ENCODE measurements at regions not wholly inside any gene's neighbourhood (a gene's known extent, or its start where the extent isn't known, plus 50 kb on each side); places are given as distances from the start of the nearest gene placed in this dataset.
"Not testable (repeated sequence)": the region's sequence is repeated elsewhere in the genome, so short reads cannot be mapped to it uniquely, and the experiment has no call there.

DNA sequence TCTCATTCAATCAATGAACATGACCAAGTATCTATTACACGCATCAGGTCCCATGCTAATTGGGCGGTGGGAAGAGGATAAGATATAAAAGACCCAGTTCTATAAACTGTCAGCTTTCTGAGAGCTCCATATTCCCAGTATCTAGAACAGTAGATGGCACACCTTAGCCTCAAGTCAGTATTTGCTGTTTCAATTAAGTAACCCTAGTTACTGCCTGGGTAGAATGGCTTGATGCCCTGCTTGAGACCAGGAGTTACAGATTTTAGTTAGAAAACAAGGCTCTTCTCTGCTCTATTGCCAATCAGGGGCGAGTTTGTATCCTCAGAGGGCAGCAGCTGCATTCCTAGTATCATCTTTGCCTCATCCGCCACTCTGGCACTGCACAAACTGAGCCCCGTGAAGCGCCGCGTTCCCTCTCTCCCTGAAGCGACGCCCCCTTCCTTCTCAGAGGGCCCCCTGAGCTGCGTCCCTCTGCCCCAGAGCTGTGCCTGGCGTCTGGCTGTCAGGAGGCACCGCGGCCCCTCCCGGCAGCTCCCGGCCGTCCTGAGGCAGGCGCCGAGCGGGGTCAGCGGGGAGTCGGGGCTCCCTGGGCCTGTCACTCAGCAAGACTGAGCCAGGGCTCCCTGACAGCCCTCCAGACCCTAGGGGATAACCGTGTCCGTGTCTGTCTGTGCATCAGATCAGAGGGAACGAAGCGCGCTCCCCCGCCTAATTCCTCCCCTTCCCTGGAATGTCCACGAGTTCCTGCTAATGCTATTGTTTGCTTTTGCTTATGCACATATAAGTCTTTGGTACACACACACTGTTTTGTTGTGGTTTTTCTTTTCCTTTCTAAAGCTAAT lies 212.4 kb upstream of the TTC29 start:
- TF ChIP-seq, protein P1, sequence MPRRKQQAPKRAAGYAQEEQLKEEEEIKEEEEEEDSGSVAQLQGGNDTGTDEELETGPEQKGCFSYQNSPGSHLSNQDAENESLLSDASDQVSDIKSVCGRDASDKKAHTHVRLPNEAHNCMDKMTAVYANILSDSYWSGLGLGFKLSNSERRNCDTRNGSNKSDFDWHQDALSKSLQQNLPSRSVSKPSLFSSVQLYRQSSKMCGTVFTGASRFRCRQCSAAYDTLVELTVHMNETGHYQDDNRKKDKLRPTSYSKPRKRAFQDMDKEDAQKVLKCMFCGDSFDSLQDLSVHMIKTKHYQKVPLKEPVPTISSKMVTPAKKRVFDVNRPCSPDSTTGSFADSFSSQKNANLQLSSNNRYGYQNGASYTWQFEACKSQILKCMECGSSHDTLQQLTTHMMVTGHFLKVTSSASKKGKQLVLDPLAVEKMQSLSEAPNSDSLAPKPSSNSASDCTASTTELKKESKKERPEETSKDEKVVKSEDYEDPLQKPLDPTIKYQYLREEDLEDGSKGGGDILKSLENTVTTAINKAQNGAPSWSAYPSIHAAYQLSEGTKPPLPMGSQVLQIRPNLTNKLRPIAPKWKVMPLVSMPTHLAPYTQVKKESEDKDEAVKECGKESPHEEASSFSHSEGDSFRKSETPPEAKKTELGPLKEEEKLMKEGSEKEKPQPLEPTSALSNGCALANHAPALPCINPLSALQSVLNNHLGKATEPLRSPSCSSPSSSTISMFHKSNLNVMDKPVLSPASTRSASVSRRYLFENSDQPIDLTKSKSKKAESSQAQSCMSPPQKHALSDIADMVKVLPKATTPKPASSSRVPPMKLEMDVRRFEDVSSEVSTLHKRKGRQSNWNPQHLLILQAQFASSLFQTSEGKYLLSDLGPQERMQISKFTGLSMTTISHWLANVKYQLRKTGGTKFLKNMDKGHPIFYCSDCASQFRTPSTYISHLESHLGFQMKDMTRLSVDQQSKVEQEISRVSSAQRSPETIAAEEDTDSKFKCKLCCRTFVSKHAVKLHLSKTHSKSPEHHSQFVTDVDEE (CRISPR knock-in tag; IDR thresholded peaks at IDR 0.05), result 0 out of 2 replicates have a peak, but pooled peaks have one; percentile 35
- no peak for TF ChIP-seq TOX (CRISPR knock-in tag; IDR thresholded peaks at IDR 0.05; ENCODE audit: borderline replicate concordance)
- TF ChIP-seq ARNTL (CRISPR knock-in tag; IDR thresholded peaks at IDR 0.05; ENCODE audit: borderline replicate concordance, low read depth), result no peak
- TF ChIP-seq BACH2 (CRISPR knock-in tag; IDR thresholded peaks at IDR 0.05; ENCODE audit: borderline replicate concordance), result no peak
- 0 out of 2 replicates have a peak, but pooled peaks have one; percentile 24 for TF ChIP-seq ZFP3 (CRISPR knock-in tag; IDR thresholded peaks at IDR 0.05)

DNA sequence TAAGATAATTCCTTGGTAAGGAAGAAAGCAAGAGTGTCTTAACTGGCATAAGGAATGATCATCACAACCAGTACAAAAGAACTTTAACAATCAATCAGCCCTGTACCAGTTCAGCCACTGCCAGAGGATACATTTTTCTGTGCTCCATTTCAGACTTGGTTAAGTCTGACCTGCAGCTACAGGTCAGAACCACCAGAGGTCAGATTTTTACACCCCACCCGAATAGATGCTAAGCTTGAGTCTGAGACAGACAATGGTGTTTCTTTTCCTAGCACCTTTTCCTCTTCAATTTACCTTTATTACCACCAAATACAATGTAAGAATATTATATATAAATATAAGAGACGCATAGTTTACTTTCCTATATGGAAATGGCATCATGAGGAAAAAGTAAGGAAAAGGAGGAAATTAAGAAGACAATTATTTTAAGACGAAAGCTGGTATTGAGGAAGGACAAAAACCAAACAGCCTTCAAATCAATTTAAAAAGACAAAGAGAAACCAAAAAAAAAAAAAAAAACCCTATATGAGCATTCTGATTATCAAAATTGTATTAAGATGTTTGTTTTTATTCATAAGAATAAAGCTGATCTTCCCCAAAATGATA lies 215.3 kb upstream of the TTC29 start:
- ATAC-seq, result peak; percentile 73
- TF ChIP-seq, protein P2, sequence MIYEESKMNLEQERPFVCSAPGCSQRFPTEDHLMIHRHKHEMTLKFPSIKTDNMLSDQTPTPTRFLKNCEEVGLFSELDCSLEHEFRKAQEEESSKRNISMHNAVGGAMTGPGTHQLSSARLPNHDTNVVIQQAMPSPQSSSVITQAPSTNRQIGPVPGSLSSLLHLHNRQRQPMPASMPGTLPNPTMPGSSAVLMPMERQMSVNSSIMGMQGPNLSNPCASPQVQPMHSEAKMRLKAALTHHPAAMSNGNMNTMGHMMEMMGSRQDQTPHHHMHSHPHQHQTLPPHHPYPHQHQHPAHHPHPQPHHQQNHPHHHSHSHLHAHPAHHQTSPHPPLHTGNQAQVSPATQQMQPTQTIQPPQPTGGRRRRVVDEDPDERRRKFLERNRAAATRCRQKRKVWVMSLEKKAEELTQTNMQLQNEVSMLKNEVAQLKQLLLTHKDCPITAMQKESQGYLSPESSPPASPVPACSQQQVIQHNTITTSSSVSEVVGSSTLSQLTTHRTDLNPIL (CRISPR knock-in tag; IDR thresholded peaks at IDR 0.05; ENCODE audit: low read depth), result no peak

More for the DNA sequence above, 212.4 kb upstream of the TTC29 start:
- peak; percentile 86 for ATAC-seq

DNA sequence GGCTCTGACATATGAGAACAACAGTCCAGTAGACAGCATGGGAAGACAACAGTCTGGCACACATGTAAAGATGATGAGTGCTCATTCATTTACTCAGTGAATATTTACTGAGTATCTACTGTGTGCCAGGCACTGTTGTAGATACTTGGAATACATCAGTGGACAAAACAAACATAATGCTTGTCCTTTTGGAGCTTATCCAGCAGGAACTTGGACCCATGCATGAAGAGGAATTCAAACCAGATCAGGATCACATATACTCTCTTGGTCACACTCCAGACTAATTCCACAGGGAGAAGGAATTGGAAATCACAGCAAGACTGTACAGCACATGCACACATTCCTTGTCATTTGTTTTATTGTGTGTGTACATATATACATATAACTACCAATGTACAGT lies 217.6 kb upstream of the TTC29 start:
- ATAC-seq, result no peak

DNA sequence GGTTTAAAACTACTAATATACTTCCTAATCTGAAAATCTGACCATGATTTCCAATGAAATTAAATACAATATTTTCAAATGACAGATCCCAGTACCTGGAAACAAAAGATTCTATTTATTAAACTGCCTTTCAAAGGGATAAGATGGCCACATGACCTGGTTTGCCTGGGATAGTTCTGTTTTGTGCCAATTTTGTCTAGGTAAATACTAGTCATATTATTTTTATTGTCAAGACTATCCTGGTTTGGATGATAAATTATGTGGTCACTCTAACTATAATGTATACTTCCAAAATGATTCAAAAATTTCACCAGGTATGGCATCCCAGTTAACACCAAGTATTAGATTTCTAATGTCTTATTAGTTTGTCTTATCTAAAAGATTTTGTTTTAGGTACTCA lies 222.5 kb upstream of the TTC29 start:
- ATAC-seq, result not testable (repeated sequence)

More for the DNA sequence above, 217.6 kb upstream of the TTC29 start:
- TF ChIP-seq, protein P3, sequence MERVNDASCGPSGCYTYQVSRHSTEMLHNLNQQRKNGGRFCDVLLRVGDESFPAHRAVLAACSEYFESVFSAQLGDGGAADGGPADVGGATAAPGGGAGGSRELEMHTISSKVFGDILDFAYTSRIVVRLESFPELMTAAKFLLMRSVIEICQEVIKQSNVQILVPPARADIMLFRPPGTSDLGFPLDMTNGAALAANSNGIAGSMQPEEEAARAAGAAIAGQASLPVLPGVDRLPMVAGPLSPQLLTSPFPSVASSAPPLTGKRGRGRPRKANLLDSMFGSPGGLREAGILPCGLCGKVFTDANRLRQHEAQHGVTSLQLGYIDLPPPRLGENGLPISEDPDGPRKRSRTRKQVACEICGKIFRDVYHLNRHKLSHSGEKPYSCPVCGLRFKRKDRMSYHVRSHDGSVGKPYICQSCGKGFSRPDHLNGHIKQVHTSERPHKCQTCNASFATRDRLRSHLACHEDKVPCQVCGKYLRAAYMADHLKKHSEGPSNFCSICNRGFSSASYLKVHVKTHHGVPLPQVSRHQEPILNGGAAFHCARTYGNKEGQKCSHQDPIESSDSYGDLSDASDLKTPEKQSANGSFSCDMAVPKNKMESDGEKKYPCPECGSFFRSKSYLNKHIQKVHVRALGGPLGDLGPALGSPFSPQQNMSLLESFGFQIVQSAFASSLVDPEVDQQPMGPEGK (CRISPR knock-in tag; IDR thresholded peaks at IDR 0.05; ENCODE audit: borderline replicate concordance), result no peak

DNA sequence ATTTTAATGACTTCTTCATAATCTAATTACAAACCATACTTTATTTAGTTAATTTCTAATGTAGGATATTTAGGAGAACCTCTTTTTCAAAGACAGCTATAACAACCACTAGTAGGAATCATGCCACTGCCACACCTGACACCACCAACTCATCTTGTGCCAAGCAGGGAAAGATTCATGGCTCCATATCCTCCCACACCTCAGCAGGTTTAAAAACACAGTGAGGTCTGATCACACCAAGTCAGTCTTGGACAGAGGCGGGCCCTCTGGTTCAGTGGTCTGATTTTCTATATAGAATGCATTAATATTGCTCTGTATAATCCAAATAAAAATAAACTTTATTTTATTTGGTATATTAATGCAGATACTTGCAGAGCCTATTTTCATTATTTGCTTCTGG lies 227.7 kb upstream of the TTC29 start:
- no peak for ATAC-seq
- no peak for TF ChIP-seq ESRRG (CRISPR knock-in tag; IDR thresholded peaks at IDR 0.05)
- TF ChIP-seq RARB (CRISPR knock-in tag; IDR thresholded peaks at IDR 0.05), result no peak
- TF ChIP-seq ZNF565 (CRISPR knock-in tag; conservative IDR thresholded peaks at IDR 0.05; ENCODE audit: low read depth), result no peak
- no peak for TF ChIP-seq ZFP30 (CRISPR knock-in tag; IDR thresholded peaks at IDR 0.05)
- TF ChIP-seq, protein P2 (CRISPR knock-in tag; IDR thresholded peaks at IDR 0.05; ENCODE audit: low read depth), result no peak
- no peak for TF ChIP-seq GLIS3 (CRISPR knock-in tag; IDR thresholded peaks at IDR 0.05)
- TF ChIP-seq, protein P4, sequence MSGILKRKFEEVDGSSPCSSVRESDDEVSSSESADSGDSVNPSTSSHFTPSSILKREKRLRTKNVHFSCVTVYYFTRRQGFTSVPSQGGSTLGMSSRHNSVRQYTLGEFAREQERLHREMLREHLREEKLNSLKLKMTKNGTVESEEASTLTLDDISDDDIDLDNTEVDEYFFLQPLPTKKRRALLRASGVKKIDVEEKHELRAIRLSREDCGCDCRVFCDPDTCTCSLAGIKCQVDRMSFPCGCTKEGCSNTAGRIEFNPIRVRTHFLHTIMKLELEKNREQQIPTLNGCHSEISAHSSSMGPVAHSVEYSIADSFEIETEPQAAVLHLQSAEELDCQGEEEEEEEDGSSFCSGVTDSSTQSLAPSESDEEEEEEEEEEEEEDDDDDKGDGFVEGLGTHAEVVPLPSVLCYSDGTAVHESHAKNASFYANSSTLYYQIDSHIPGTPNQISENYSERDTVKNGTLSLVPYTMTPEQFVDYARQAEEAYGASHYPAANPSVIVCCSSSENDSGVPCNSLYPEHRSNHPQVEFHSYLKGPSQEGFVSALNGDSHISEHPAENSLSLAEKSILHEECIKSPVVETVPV (CRISPR knock-in tag; IDR thresholded peaks at IDR 0.05), result no peak
- TF ChIP-seq SNAI2 (CRISPR knock-in tag; IDR thresholded peaks at IDR 0.05), result no peak
- no peak for TF ChIP-seq ISL1 (CRISPR knock-in tag; IDR thresholded peaks at IDR 0.05)
- TF ChIP-seq TCF4 (CRISPR knock-in tag; IDR thresholded peaks at IDR 0.05; ENCODE audit: borderline replicate concordance), result no peak
